B cell (primary cell): ENCODE measurements at regions not wholly inside any gene's neighbourhood (a gene's known extent, or its start where the extent isn't known, plus 50 kb on each side); places are given as distances from the start of the nearest gene placed in this dataset.

Experiments used
- ATAC-seq: fragments of 200-7000 bp; cut with Tn5 transposase; one replicate; pipeline ENCODE4 v1.10.0; 2021; ENCODE audit warnings: low read depth, mild to moderate bottlenecking, moderate number of reproducible peaks, moderate library complexity
- CTCF ChIA-PET: fragments of 350-600 bp; sonication (Branson Sonifier 250); formaldehyde crosslinking; loops from one replicate; lab custom pipeline; 2021; ENCODE audit warnings: antibody characterized with exemption, inconsistent platforms; lab: Charles Lee
- POLR2A ChIA-PET: fragments of 350-600 bp; sonication (Branson Sonifier 250); formaldehyde crosslinking; loops from one replicate; lab custom pipeline; 2021; ENCODE audit warnings: antibody characterized with exemption; lab: Charles Lee
- DNase-seq: peaks from one replicate; pipeline ENCODE4 v3.0.0; 2013
- H2AFZ ChIP-seq: 2 replicates; pipeline ENCODE4 v1.6.1; 2012; ENCODE audit warnings: mild to moderate bottlenecking, low read depth, low read length; ENCODE audit not compliant: insufficient read depth, poor library complexity, severe bottlenecking
- H3K27ac ChIP-seq, 2 donors: 1 replicate in 1 of 2; 2 replicates in 1 of 2; pipeline ENCODE4 v1.5.1; 2012 to 2013; ENCODE audit warnings: low read length in 2 of 2, mild to moderate bottlenecking in 2 of 2, moderate library complexity in 1 of 2
- H3K27me3 ChIP-seq, 4 experiments: fragments of 200-600 bp in 1 of 4; sonication (generic) in 1 of 4; replicated peaks in 1 of 4; 1 replicate in 2 of 4; 2 replicates in 2 of 4; pipeline versions ENCODE4 v1.6.1 to v1.7.0; 2013 to 2016; ENCODE audit warnings: low read length in 3 of 4, mild to moderate bottlenecking in 2 of 4, mixed read lengths in 1 of 4, moderate library complexity in 1 of 4; ENCODE audit not compliant: insufficient read depth in 4 of 4, control insufficient read depth in 3 of 4; ENCODE audit errors: control extremely low read depth in 1 of 4
- H3K36me3 ChIP-seq, 2 experiments: replicated peaks in 1 of 2; 1 replicate in 1 of 2; 2 replicates in 1 of 2; pipeline versions ENCODE4 v1.6.1 to v1.7.1; 2013; ENCODE audit warnings: low read length in 1 of 2; ENCODE audit not compliant: insufficient read depth in 2 of 2, control insufficient read depth in 1 of 2; ENCODE audit errors: control extremely low read depth in 1 of 2, extremely low read depth in 1 of 2
- H3K4me1 ChIP-seq, 2 donors: fragments of 200-600 bp in 1 of 2; sonication (generic) in 1 of 2; 1 replicate in 1 of 2; 2 replicates in 1 of 2; pipeline versions ENCODE4 v1.5.1 to v1.6.1; 2013 to 2017; ENCODE audit warnings: low read length in 2 of 2; ENCODE audit not compliant: control insufficient read depth in 2 of 2, insufficient read depth in 2 of 2
- H3K4me2 ChIP-seq: replicated peaks from 2 replicates; pipeline ENCODE3; 2012; ENCODE audit warnings: mild to moderate bottlenecking, low read depth, low read length; ENCODE audit not compliant: poor library complexity, severe bottlenecking
- H3K4me3 ChIP-seq, 5 experiments: fragments of 200-600 bp in 1 of 5; sonication (generic) in 1 of 5; 1 replicate in 3 of 5; 2 replicates in 2 of 5; pipeline versions ENCODE4 v1.5.1 to v1.7.0; 2011 to 2016; ENCODE audit warnings: low read length in 4 of 5, mild to moderate bottlenecking in 4 of 5, low read depth in 2 of 5, control low read depth in 1 of 5, moderate library complexity in 1 of 5; ENCODE audit not compliant: insufficient read depth in 1 of 5; ENCODE audit errors: control extremely low read depth in 1 of 5, extremely low read depth in 1 of 5
- H3K79me2 ChIP-seq: fragments of 200-600 bp; sonication (generic); one replicate; pipeline ENCODE4 v1.6.0; 2016; ENCODE audit warnings: low read length; ENCODE audit not compliant: control insufficient read depth, insufficient read depth
- H3K9ac ChIP-seq: fragments of 200-600 bp; sonication (generic); 2 replicates; pipeline ENCODE4 v1.6.1; 2017; ENCODE audit warnings: mild to moderate bottlenecking, low read length, moderate library complexity
- H3K9me3 ChIP-seq, 3 donors: one replicate each; pipeline versions ENCODE4 v1.6.1 to v1.7.1; 2013; ENCODE audit warnings: low read length in 2 of 3; ENCODE audit not compliant: control insufficient read depth in 2 of 3, insufficient read depth in 1 of 3; ENCODE audit errors: control extremely low read depth in 1 of 3
- H4K20me1 ChIP-seq: 2 replicates; pipeline ENCODE4 v1.6.0; 2012; ENCODE audit warnings: mild to moderate bottlenecking, low read length; ENCODE audit not compliant: insufficient read depth, control insufficient read depth, poor library complexity, severe bottlenecking
- H3K27ac Mint-ChIP-seq: one replicate; pipeline ENCODE4 v1.8.0; 2021; ENCODE audit warnings: mixed read lengths
- H3K27me3 Mint-ChIP-seq: one replicate; pipeline ENCODE4 v1.8.0; 2021; ENCODE audit warnings: mixed read lengths
- H3K4me1 Mint-ChIP-seq: one replicate; pipeline ENCODE4 v1.8.0; 2021; ENCODE audit warnings: mixed read lengths
- H3K4me3 Mint-ChIP-seq: one replicate; pipeline ENCODE4 v1.8.0; 2021; ENCODE audit warnings: mixed read lengths
- H3K9me3 Mint-ChIP-seq: one replicate; pipeline ENCODE4 v1.8.0; 2022; ENCODE audit warnings: mixed read lengths; ENCODE audit not compliant: insufficient read depth
- EZH2 ChIP-seq: IDR thresholded peaks from 2 replicates; pipeline ENCODE4 v1.6.1; 2012; ENCODE audit warnings: borderline replicate concordance, low read depth, mild to moderate bottlenecking, moderate library complexity, low read length; ENCODE audit not compliant: insufficient read depth, poor library complexity, severe bottlenecking
- WGBS: methylation state at CpG from one replicate; pipeline ENCODE4 v1.1.5; 2013; ENCODE audit warnings: missing lambda C conversion rate; ENCODE audit not compliant: insufficient coverage; 5-methylcytosine and 5-hydroxymethylcytosine counted together
- intact Hi-C: fragments of 100-400 bp; cut with micrococcal nuclease; formaldehyde crosslinking; loops from one replicate; pipeline ENCODE4 v1.10.0; 2022
- TF ChIP-seq, protein P1 (sequence below): fragments of 200-600 bp; IDR thresholded peaks from one replicate; pipeline ENCODE4 v1.8.0; 2022; ENCODE audit warnings: antibody characterized with exemption, mild to moderate bottlenecking

DNA sequence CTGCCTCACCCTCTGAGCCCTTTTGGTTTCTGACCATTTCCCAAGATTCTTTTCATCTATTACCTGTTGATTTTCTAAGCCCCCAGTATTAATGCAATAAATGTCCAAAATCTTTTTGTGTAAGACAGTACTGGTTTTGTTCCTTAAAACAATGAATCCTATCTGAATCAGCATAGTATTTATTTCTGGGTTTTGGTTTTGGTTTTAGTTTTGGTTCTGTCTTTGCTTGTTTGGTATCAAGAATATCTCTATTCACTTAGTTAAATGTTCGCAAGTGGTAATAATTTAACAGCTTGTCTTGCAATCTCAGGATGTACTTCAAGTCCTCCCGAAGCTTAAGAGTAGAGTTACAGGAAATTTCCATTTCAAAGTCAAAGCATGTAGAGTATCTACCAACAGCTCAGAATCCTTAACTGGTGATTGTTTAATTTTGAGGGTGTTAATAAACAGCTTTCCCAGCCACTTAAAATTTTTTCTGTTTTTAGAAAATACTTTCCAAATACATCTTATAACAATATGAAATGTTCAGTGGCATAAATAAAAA, 67.7 kb upstream of the NEDD4L start:
- H4K20me1 ChIP-seq: no peaks in the 10 kb centered on the region
- POLR2A ChIA-PET: interaction anchor here (0.5 kb wide), 1 partner anchor 8 kb away, joined by 4 read pairs; no protein-coding TSS in a partner anchor
- CTCF ChIA-PET: no interaction called here
- peak overlapping the region in 1 of 5 experiments; percentile 26 for H3K4me3 ChIP-seq
- peak overlapping the region; percentile 65 for H2AFZ ChIP-seq
- peak overlapping the region; percentile 11 for H3K27ac Mint-ChIP-seq
- intact Hi-C loops: no loop called here
- no CpG with 5 or more reads among the region's 2 CpGs for WGBS
- DNase-seq: peak; percentile 14
- no peaks in the 10 kb centered on the region for H3K27me3 Mint-ChIP-seq
- peaks cover 6 to 9% of the 10 kb centered on the region in 2 donors for H3K4me1 ChIP-seq
- no peak for TF ChIP-seq EZH2
- TF ChIP-seq, protein P1, sequence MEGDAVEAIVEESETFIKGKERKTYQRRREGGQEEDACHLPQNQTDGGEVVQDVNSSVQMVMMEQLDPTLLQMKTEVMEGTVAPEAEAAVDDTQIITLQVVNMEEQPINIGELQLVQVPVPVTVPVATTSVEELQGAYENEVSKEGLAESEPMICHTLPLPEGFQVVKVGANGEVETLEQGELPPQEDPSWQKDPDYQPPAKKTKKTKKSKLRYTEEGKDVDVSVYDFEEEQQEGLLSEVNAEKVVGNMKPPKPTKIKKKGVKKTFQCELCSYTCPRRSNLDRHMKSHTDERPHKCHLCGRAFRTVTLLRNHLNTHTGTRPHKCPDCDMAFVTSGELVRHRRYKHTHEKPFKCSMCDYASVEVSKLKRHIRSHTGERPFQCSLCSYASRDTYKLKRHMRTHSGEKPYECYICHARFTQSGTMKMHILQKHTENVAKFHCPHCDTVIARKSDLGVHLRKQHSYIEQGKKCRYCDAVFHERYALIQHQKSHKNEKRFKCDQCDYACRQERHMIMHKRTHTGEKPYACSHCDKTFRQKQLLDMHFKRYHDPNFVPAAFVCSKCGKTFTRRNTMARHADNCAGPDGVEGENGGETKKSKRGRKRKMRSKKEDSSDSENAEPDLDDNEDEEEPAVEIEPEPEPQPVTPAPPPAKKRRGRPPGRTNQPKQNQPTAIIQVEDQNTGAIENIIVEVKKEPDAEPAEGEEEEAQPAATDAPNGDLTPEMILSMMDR: no peak
- H3K27me3 ChIP-seq: no peaks in the 10 kb centered on the region
- H3K27ac ChIP-seq: no peak overlapping the region
- H3K36me3 ChIP-seq: no peaks in the 10 kb centered on the region
- peak overlapping the region; percentile 51 for H3K9ac ChIP-seq
- peak overlapping the region; percentile 75 for H3K4me3 Mint-ChIP-seq
- no peaks in the 10 kb centered on the region for H3K9me3 ChIP-seq
- no peak for ATAC-seq
- no peaks in the 10 kb centered on the region for H3K79me2 ChIP-seq
- H3K4me1 Mint-ChIP-seq: peaks cover 11% of the 10 kb centered on the region
- peak overlapping the region; percentile 56 for H3K4me2 ChIP-seq
- no peaks in the 10 kb centered on the region for H3K9me3 Mint-ChIP-seq

GRCh38 chr18:57975805-57976204, 68.2 kb upstream of the NEDD4L start:
- POLR2A ChIA-PET: interaction anchor here (0.5 kb wide), 1 partner anchor 7 kb away, joined by 4 read pairs; no protein-coding TSS in a partner anchor
- H3K9ac ChIP-seq: peak overlapping the region; percentile 51

More at GRCh38 chr18:57975805-57976204, 68.2 kb upstream of the NEDD4L start:
- Histone ChIP-seq H3K4me3 (peak overlapping the region in 1 of 5 experiments; percentile 26), H4K20me1 (no peaks in the 10 kb centered on the region), H3K9me3 (no peaks in the 10 kb centered on the region), H3K27me3 (no peaks in the 10 kb centered on the region), H3K79me2 (no peaks in the 10 kb centered on the region), H2AFZ (peak overlapping the region; percentile 65), H3K27ac (no peak overlapping the region), H3K4me1 (peaks cover 6 to 9% of the 10 kb centered on the region in 2 donors), H3K36me3 (no peaks in the 10 kb centered on the region), H3K4me2 (peak overlapping the region; percentile 56)
- peaks cover 11% of the 10 kb centered on the region for H3K4me1 Mint-ChIP-seq
- CTCF ChIA-PET: interaction anchor here (0.6 to 1.1 kb wide), 2 partner anchors 16 to 151 kb away, joined by 3 to 8 read pairs; no protein-coding TSS in a partner anchor
- H3K4me3 Mint-ChIP-seq: peak overlapping the region; percentile 75
- DNase-seq: no peak
- intact Hi-C loops: no loop called here
- TF ChIP-seq, protein P1: no peak
- TF ChIP-seq EZH2: no peak
- ATAC-seq: no peak
- no peak overlapping the region for H3K27ac Mint-ChIP-seq
- no peaks in the 10 kb centered on the region for H3K9me3 Mint-ChIP-seq
- H3K27me3 Mint-ChIP-seq: no peaks in the 10 kb centered on the region
- no CpG with 5 or more reads among the region's 2 CpGs for WGBS
